Transverse colon (tissue), 3 donors: ENCODE measurements at regions not wholly inside any gene's neighbourhood (a gene's known extent, or its start where the extent isn't known, plus 50 kb on each side); places are given as distances from the start of the nearest gene placed in this dataset.

Experiments used
- POLR2A ChIP-seq: fragments of 450-650 bp; IDR thresholded peaks from one replicate; pipeline ENCODE4 v1.6.1; 2016; ENCODE audit warnings: antibody characterized with exemption, mild to moderate bottlenecking, moderate library complexity
- POLR2AphosphoS5 ChIP-seq, 3 donors: sonication (generic); formaldehyde crosslinking; IDR thresholded peaks; one replicate each; pipeline ENCODE4 v1.6.1; 2016; ENCODE audit warnings: antibody characterized with exemption in 3 of 3

GRCh38 chr5:42277293-42277692 lies 145.9 kb upstream of the GHR start:
- no peak for TF ChIP-seq POLR2AphosphoS5 (IDR thresholded peaks at IDR 0.05)
- no peak for TF ChIP-seq POLR2A
